GM12891 (cell line): ENCODE measurements at regions not wholly inside any gene's neighbourhood (a gene's known extent, or its start where the extent isn't known, plus 50 kb on each side); places are given as distances from the start of the nearest gene placed in this dataset.

Source experiments
- PAX5 ChIP-seq: IDR thresholded peaks from 2 replicates; pipeline ENCODE4 v1.6.1; 2011; ENCODE audit warnings: low read length, moderate library complexity, mild to moderate bottlenecking; ENCODE audit not compliant: insufficient read depth, severe bottlenecking
- POLR2A ChIP-seq: IDR thresholded peaks from 2 replicates; pipeline ENCODE4 v1.6.1; 2011; ENCODE audit warnings: low read depth, low read length, control low read depth
- POLR2AphosphoS5 ChIP-seq: IDR thresholded peaks from 2 replicates; pipeline ENCODE4 v1.6.1; 2011; ENCODE audit warnings: low read depth, low read length, control low read depth
- POU2F2 ChIP-seq: IDR thresholded peaks from 2 replicates; pipeline ENCODE4 v1.6.1; 2011; ENCODE audit warnings: low read depth, mild to moderate bottlenecking, control low read depth, low read length, moderate library complexity
- SPI1 ChIP-seq: IDR thresholded peaks from 2 replicates; pipeline ENCODE4 v1.6.1; 2011; ENCODE audit warnings: low read depth, low read length, control low read depth
- TAF1 ChIP-seq: IDR thresholded peaks from 2 replicates; pipeline ENCODE4 v1.6.1; 2011; ENCODE audit warnings: low read depth, low read length, control low read depth

DNA sequence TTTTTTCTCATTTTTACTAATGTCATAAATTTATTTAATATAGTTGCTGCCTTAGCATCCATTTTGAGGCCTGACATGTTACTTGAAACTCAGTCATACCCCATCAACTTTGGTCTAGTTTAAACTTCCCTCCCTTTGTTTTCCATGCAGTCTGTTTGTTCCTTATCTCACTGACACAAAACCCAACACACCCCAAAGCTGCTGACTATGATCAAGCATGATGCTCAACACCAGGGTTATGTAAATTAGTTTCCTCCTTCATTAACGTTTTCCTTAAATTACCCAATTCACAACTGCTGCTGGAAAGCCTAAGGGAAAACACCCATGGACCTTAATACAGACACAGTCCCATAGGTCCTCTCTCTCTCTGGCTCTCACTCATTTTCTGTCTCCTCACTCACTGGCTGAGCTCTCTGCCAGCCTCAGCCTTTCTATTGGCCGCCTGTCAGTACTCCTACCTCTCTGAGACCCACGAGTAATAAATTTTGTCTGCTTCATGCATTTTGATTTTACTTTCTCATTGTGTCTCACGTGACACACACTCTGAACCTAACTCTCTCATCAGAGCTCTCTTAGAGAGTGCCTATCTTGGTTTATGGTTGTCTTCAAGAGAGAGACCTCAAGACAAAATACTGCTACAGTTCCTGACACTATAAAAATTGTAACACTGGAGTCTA lies 904.5 kb downstream of the C6orf118 start:
- TF ChIP-seq POLR2A (no peak), TAF1 (no peak), POLR2AphosphoS5 (no peak), SPI1 (no peak), POU2F2 (no peak), PAX5 (no peak)
